ENCODE measurements at regions not wholly inside any gene's neighbourhood (a gene's known extent, or its start where the extent isn't known, plus 50 kb on each side); places are given as distances from the start of the nearest gene placed in this dataset.

DNA sequence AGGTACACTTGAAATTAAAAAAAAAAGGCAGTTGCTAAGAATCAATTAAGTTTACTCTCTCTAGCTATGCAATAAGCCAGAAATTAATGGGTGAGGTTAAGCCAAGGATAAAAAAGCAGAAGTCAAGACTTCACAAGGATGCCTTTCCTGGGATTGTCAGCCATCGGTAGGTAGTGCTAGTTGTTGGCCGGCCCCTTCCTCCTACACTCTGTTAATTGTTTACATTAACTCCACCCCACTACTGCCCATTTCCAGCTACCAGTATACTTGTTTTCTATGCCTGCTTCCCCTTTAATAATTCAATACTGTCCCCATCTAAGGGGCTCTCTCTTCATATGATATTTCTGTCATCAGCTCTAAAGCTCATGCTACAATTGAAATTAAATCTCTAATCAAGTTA lies 461.0 kb downstream of the IPMK start:
- Histone ChIP-seq H4K20me1 (ENCODE audit: insufficient read depth, low read length) (no peaks in the 10 kb centered on the region), H3K4me2 (ENCODE audit: low read depth, low read length) (no peak overlapping the region), H3K4me3 (replicated peaks in 1 of 3; ENCODE audit: insufficient read depth in 1 of 3, low read depth in 2 of 3, low read length in 3 of 3) (no peak overlapping the region), H3K36me3 (replicated peaks in 1 of 2; ENCODE audit: control insufficient read depth in 1 of 2, insufficient read depth in 2 of 2, low read length in 2 of 2) (no peaks in the 10 kb centered on the region), H3K79me2 (ENCODE audit: insufficient read depth, low read length) (no peaks in the 10 kb centered on the region), H3K9ac (ENCODE audit: insufficient read depth, low read depth, low read length) (no peak overlapping the region), H3K4me1 (ENCODE audit: insufficient read depth, low read length) (no peaks in the 10 kb centered on the region), H3K27ac (ENCODE audit: extremely low read length, insufficient read depth, low read length) (no peak overlapping the region), H3K27me3 (ENCODE audit: control insufficient read depth in 1 of 2, insufficient read depth in 2 of 2, low read length in 2 of 2) (no peaks in the 10 kb centered on the region), H3K9me3 (ENCODE audit: low read length) (no peaks in the 10 kb centered on the region), H2AFZ (ENCODE audit: low read length) (no peak overlapping the region)
- ChIA-PET POLR2A (no interaction called here), CTCF (ENCODE audit: low intra/inter-chr PET ratio, low total read pairs) (no interaction called here)
- WGBS (ENCODE audit: low lambda C conversion rate) = 8% methylated on average over 2 of the region's 2 CpGs
- DNase-seq (ENCODE audit: low spot score) = no peak
- intact Hi-C loops (cut with micrococcal nuclease; ENCODE audit: unreplicated experiment) = no loop called here
- no peak for FAIRE-seq
- BruUV-seq (replicated peaks) = no TSS peak
- in situ Hi-C loops (cut with HindIII; ENCODE audit: extremely low pct_ligation_motif_present, low pct_unique_long_range_greater_than_20kb) = no loop called here
- ATAC-seq = no peak
- TF ChIP-seq, protein P1, sequence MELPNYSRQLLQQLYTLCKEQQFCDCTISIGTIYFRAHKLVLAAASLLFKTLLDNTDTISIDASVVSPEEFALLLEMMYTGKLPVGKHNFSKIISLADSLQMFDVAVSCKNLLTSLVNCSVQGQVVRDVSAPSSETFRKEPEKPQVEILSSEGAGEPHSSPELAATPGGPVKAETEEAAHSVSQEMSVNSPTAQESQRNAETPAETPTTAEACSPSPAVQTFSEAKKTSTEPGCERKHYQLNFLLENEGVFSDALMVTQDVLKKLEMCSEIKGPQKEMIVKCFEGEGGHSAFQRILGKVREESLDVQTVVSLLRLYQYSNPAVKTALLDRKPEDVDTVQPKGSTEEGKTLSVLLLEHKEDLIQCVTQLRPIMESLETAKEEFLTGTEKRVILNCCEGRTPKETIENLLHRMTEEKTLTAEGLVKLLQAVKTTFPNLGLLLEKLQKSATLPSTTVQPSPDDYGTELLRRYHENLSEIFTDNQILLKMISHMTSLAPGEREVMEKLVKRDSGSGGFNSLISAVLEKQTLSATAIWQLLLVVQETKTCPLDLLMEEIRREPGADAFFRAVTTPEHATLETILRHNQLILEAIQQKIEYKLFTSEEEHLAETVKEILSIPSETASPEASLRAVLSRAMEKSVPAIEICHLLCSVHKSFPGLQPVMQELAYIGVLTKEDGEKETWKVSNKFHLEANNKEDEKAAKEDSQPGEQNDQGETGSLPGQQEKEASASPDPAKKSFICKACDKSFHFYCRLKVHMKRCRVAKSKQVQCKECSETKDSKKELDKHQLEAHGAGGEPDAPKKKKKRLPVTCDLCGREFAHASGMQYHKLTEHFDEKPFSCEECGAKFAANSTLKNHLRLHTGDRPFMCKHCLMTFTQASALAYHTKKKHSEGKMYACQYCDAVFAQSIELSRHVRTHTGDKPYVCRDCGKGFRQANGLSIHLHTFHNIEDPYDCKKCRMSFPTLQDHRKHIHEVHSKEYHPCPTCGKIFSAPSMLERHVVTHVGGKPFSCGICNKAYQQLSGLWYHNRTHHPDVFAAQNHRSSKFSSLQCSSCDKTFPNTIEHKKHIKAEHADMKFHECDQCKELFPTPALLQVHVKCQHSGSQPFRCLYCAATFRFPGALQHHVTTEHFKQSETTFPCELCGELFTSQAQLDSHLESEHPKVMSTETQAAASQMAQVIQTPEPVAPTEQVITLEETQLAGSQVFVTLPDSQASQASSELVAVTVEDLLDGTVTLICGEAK (IDR thresholded peaks at IDR 0.05) = no peak
- TF ChIP-seq, protein P1 (CRISPR knock-in tag; IDR thresholded peaks at IDR 0.05) = no peak
- TF ChIP-seq ZNF567 (CRISPR knock-in tag; IDR thresholded peaks at IDR 0.05; ENCODE audit: borderline replicate concordance) (no peak), ZNF547 (CRISPR knock-in tag; IDR thresholded peaks at IDR 0.05) (no peak), HDAC1 (CRISPR knock-in tag; IDR thresholded peaks at IDR 0.05) (no peak)
- TF ChIP-seq, protein P2, sequence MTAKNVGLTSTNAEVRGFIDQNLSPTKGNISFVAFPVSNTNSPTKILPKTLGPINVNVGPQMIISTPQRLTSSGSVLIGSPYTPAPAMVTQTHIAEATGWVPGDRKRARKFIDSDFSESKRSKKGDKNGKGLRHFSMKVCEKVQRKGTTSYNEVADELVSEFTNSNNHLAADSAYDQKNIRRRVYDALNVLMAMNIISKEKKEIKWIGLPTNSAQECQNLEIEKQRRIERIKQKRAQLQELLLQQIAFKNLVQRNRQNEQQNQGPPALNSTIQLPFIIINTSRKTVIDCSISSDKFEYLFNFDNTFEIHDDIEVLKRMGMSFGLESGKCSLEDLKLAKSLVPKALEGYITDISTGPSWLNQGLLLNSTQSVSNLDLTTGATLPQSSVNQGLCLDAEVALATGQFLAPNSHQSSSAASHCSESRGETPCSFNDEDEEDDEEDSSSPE (CRISPR knock-in tag; IDR thresholded peaks at IDR 0.05) = no peak
- TF ChIP-seq, protein P3, sequence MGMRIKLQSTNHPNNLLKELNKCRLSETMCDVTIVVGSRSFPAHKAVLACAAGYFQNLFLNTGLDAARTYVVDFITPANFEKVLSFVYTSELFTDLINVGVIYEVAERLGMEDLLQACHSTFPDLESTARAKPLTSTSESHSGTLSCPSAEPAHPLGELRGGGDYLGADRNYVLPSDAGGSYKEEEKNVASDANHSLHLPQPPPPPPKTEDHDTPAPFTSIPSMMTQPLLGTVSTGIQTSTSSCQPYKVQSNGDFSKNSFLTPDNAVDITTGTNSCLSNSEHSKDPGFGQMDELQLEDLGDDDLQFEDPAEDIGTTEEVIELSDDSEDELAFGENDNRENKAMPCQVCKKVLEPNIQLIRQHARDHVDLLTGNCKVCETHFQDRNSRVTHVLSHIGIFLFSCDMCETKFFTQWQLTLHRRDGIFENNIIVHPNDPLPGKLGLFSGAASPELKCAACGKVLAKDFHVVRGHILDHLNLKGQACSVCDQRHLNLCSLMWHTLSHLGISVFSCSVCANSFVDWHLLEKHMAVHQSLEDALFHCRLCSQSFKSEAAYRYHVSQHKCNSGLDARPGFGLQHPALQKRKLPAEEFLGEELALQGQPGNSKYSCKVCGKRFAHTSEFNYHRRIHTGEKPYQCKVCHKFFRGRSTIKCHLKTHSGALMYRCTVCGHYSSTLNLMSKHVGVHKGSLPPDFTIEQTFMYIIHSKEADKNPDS (CRISPR knock-in tag; IDR thresholded peaks at IDR 0.05) = no peak
- TF ChIP-seq, protein P4, sequence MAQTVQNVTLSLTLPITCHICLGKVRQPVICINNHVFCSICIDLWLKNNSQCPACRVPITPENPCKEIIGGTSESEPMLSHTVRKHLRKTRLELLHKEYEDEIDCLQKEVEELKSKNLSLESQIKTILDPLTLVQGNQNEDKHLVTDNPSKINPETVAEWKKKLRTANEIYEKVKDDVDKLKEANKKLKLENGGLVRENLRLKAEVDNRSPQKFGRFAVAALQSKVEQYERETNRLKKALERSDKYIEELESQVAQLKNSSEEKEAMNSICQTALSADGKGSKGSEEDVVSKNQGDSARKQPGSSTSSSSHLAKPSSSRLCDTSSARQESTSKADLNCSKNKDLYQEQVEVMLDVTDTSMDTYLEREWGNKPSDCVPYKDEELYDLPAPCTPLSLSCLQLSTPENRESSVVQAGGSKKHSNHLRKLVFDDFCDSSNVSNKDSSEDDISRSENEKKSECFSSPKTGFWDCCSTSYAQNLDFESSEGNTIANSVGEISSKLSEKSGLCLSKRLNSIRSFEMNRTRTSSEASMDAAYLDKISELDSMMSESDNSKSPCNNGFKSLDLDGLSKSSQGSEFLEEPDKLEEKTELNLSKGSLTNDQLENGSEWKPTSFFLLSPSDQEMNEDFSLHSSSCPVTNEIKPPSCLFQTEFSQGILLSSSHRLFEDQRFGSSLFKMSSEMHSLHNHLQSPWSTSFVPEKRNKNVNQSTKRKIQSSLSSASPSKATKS (CRISPR knock-in tag; IDR thresholded peaks at IDR 0.05) = no peak

Data from HepG2 (cell line).